Fibroblast of lung (primary cell): ENCODE measurements at regions not wholly inside any gene's neighbourhood (a gene's known extent, or its start where the extent isn't known, plus 50 kb on each side); places are given as distances from the start of the nearest gene placed in this dataset.

Source experiments
- CTCF ChIP-seq, 2 donors: IDR thresholded peaks in 1 of 2; conservative IDR thresholded peaks in 1 of 2; 1 replicate in 1 of 2; 2 replicates in 1 of 2; pipeline ENCODE4 v1.5.1; 2011 to 2012; ENCODE audit warnings: low read length in 2 of 2, control low read depth in 1 of 2, inconsistent platforms in 1 of 2, low read depth in 1 of 2, mild to moderate bottlenecking in 1 of 2
- EZH2 ChIP-seq: IDR thresholded peaks from 2 replicates; pipeline ENCODE4 v1.5.1; 2012; ENCODE audit warnings: low read length, control low read depth, mild to moderate bottlenecking; ENCODE audit errors: missing control alignments

GRCh38 chr1:95754412-95754811, 520.4 kb downstream of the RWDD3 start:
- no peak for TF ChIP-seq CTCF (conservative IDR thresholded peaks at IDR 0.05 in 1 of 2, IDR thresholded peaks at IDR 0.05 in 1 of 2; ENCODE audit: low read depth in 1 of 2, low read length in 2 of 2)
- no peak for TF ChIP-seq EZH2
